Endometrium (tissue), 2 donors: ENCODE measurements at regions not wholly inside any gene's neighbourhood (a gene's known extent, or its start where the extent isn't known, plus 50 kb on each side); places are given as distances from the start of the nearest gene placed in this dataset.

Source experiments
- FAIRE-seq: peaks from 2 replicates; lab custom pipeline; 2012; peaks lifted over from hg19 to GRCh38; lab: Jason Lieb, UNC
- donor health status: control.
- donor health status: control.

- FAIRE-seq: no peak
Measured at GRCh38 chr2:144875290-144875969, 355.5 kb upstream of the ZEB2 start.

- no peak for FAIRE-seq
Measured at GRCh38 chr2:144865670-144866069, 345.8 kb upstream of the ZEB2 start.

- FAIRE-seq: no peak
Measured at GRCh38 chr2:144859716-144860115, 339.8 kb upstream of the ZEB2 start.

GRCh38 chr2:144858211-144858610 lies 338.3 kb upstream of the ZEB2 start:
- FAIRE-seq: no peak

GRCh38 chr2:144854596-144854995 lies 334.7 kb upstream of the ZEB2 start:
- no peak for FAIRE-seq

- FAIRE-seq: no peak
Measured at GRCh38 chr2:144849612-144850011, 329.7 kb upstream of the ZEB2 start.

- FAIRE-seq: no peak
Measured at GRCh38 chr2:144848423-144848822, 328.5 kb upstream of the ZEB2 start.

GRCh38 chr2:144847347-144848080 lies 327.6 kb upstream of the ZEB2 start:
- FAIRE-seq: no peak

- FAIRE-seq: no peak
Measured at GRCh38 chr2:144836635-144837350, 316.9 kb upstream of the ZEB2 start.

- peak; percentile 21 for FAIRE-seq
Measured at GRCh38 chr2:144835634-144836350, 315.9 kb upstream of the ZEB2 start.

GRCh38 chr2:144834998-144835633 lies 315.2 kb upstream of the ZEB2 start:
- peak; percentile 97 for FAIRE-seq

- no peak for FAIRE-seq
Measured at GRCh38 chr2:144834363-144834762, 314.4 kb upstream of the ZEB2 start.

GRCh38 chr2:144833075-144833637 lies 313.2 kb upstream of the ZEB2 start:
- FAIRE-seq: no peak

- FAIRE-seq: no peak
Measured at GRCh38 chr2:144832048-144832447, 312.1 kb upstream of the ZEB2 start.

- no peak for FAIRE-seq
Measured at GRCh38 chr2:144830543-144830942, 310.6 kb upstream of the ZEB2 start.

GRCh38 chr2:144827404-144827803 lies 307.5 kb upstream of the ZEB2 start:
- no peak for FAIRE-seq

- no peak for FAIRE-seq
Measured at GRCh38 chr2:144826105-144826504, 306.2 kb upstream of the ZEB2 start.

- no peak for FAIRE-seq
Measured at GRCh38 chr2:144825331-144826020, 305.6 kb upstream of the ZEB2 start.

- no peak for FAIRE-seq
Measured at GRCh38 chr2:144824306-144825080, 304.6 kb upstream of the ZEB2 start.

GRCh38 chr2:144822966-144823365 lies 303.0 kb upstream of the ZEB2 start:
- FAIRE-seq: no peak
